Activated naive CD4-positive, alpha-beta T cell treated with anti-CD3 and anti-CD28 coated beads, Interleukin-2, amount 50 U/mL, for 72 hours (primary cell): ENCODE measurements at regions not wholly inside any gene's neighbourhood (a gene's known extent, or its start where the extent isn't known, plus 50 kb on each side); places are given as distances from the start of the nearest gene placed in this dataset.
"Not testable (repeated sequence)": the region's sequence is repeated elsewhere in the genome, so short reads cannot be mapped to it uniquely, and the experiment has no call there.

ENCODE experiments used
- ATAC-seq, 2 donors: fragments of 150-1000 bp; cut with Tn5 transposase; 2 replicates each; pipeline ENCODE4 v1.10.0; 2021; ENCODE audit warnings: mild to moderate bottlenecking in 2 of 2, moderate library complexity in 2 of 2
- DNase-seq, 2 donors: peaks; one replicate each; pipeline ENCODE4 v3.0.0; 2021 to 2022; ENCODE audit warnings: low spot score in 2 of 2
- H3K27ac Mint-ChIP-seq, 2 donors: one replicate each; pipeline ENCODE4 v1.8.0; 2022; ENCODE audit warnings: mild to moderate bottlenecking in 2 of 2, mixed read lengths in 2 of 2
- H3K36me3 Mint-ChIP-seq, 2 donors: one replicate each; pipeline ENCODE4 v1.8.0; 2022; ENCODE audit warnings: mixed read lengths in 2 of 2
- H3K9me3 Mint-ChIP-seq, 2 donors: one replicate each; pipeline ENCODE4 v1.8.0; 2022; ENCODE audit warnings: mixed read lengths in 2 of 2

GRCh38 chr12:107209700-107210099 lies 116.4 kb upstream of the CRY1 start:
- DNase-seq, H3K9me3 Mint-ChIP-seq, H3K36me3 Mint-ChIP-seq, ATAC-seq, H3K27ac Mint-ChIP-seq: not testable (repeated sequence)

- ATAC-seq: peak; percentile 68 to 99
- peak in 1 of 2 donors; percentile 33 for DNase-seq
- not testable (repeated sequence) for H3K36me3 Mint-ChIP-seq, H3K27ac Mint-ChIP-seq, H3K9me3 Mint-ChIP-seq
Observed at GRCh38 chr12:107214373-107214773, 121.0 kb upstream of the CRY1 start.

- H3K36me3 Mint-ChIP-seq, ATAC-seq, H3K9me3 Mint-ChIP-seq, H3K27ac Mint-ChIP-seq, DNase-seq: not testable (repeated sequence)
Observed at GRCh38 chr12:107216411-107216810, 123.1 kb upstream of the CRY1 start.

GRCh38 chr12:107219301-107219700 lies 126.0 kb upstream of the CRY1 start:
- DNase-seq (no peak), ATAC-seq (no peak)
- Mint-ChIP-seq H3K27ac (no peak overlapping the region), H3K9me3 (no peaks in the 10 kb centered on the region), H3K36me3 (peaks cover 0 to 4% of the 10 kb centered on the region in 2 donors)

- no peak overlapping the region for H3K27ac Mint-ChIP-seq
- no peaks in the 10 kb centered on the region for H3K9me3 Mint-ChIP-seq
- DNase-seq: no peak
- peaks cover 0 to 4% of the 10 kb centered on the region in 2 donors for H3K36me3 Mint-ChIP-seq
- ATAC-seq: peak; percentile 39 to 96
Observed at GRCh38 chr12:107221913-107222312, 128.6 kb upstream of the CRY1 start.

GRCh38 chr12:107223821-107224220 lies 130.5 kb upstream of the CRY1 start:
- no peak for ATAC-seq
- Mint-ChIP-seq H3K36me3 (no peaks in the 10 kb centered on the region), H3K9me3 (no peaks in the 10 kb centered on the region), H3K27ac (no peak overlapping the region)
- no peak for DNase-seq

GRCh38 chr12:107225635-107226034 lies 132.3 kb upstream of the CRY1 start:
- H3K9me3 Mint-ChIP-seq: no peaks in the 10 kb centered on the region
- H3K36me3 Mint-ChIP-seq: no peaks in the 10 kb centered on the region
- ATAC-seq: no peak
- DNase-seq: no peak
- no peak overlapping the region for H3K27ac Mint-ChIP-seq

GRCh38 chr12:107226126-107226525 lies 132.8 kb upstream of the CRY1 start:
- DNase-seq (no peak), ATAC-seq (no peak)
- Mint-ChIP-seq H3K27ac (no peak overlapping the region), H3K36me3 (no peaks in the 10 kb centered on the region), H3K9me3 (no peaks in the 10 kb centered on the region)

- DNase-seq (no peak), ATAC-seq (no peak)
- Mint-ChIP-seq H3K27ac (no peak overlapping the region), H3K9me3 (no peaks in the 10 kb centered on the region), H3K36me3 (no peaks in the 10 kb centered on the region)
Observed at GRCh38 chr12:107228076-107228475, 134.7 kb upstream of the CRY1 start.

GRCh38 chr12:107229827-107230226 lies 136.5 kb upstream of the CRY1 start:
- no peak for ATAC-seq
- Mint-ChIP-seq H3K36me3 (no peaks in the 10 kb centered on the region), H3K27ac (no peak overlapping the region), H3K9me3 (no peaks in the 10 kb centered on the region)
- no peak for DNase-seq

GRCh38 chr12:107231303-107231702 lies 138.0 kb upstream of the CRY1 start:
- no peaks in the 10 kb centered on the region for H3K9me3 Mint-ChIP-seq
- no peaks in the 10 kb centered on the region for H3K36me3 Mint-ChIP-seq
- ATAC-seq: no peak

GRCh38 chr12:107233551-107233950 lies 140.2 kb upstream of the CRY1 start:
- Mint-ChIP-seq H3K9me3 (peaks cover 0 to 4% of the 10 kb centered on the region in 2 donors), H3K27ac (no peak overlapping the region), H3K36me3 (no peaks in the 10 kb centered on the region)
- ATAC-seq (no peak), DNase-seq (no peak)

More at GRCh38 chr12:107231303-107231702, 138.0 kb upstream of the CRY1 start:
- no peak for DNase-seq
- H3K27ac Mint-ChIP-seq: no peak overlapping the region

GRCh38 chr12:107235600-107235999 lies 142.3 kb upstream of the CRY1 start:
- no peak overlapping the region for H3K27ac Mint-ChIP-seq
- H3K36me3 Mint-ChIP-seq: no peaks in the 10 kb centered on the region
- ATAC-seq (no peak), DNase-seq (no peak)
- peaks cover 0 to 5% of the 10 kb centered on the region in 2 donors for H3K9me3 Mint-ChIP-seq

GRCh38 chr12:107236824-107237511 lies 143.6 kb upstream of the CRY1 start:
- ATAC-seq (peak; percentile 46 to 63), DNase-seq (no peak)
- H3K27ac Mint-ChIP-seq: no peak overlapping the region
- H3K9me3 Mint-ChIP-seq: peaks cover 0 to 5% of the 10 kb centered on the region in 2 donors
- H3K36me3 Mint-ChIP-seq: no peaks in the 10 kb centered on the region

- no peak overlapping the region for H3K27ac Mint-ChIP-seq
- peaks cover 0 to 5% of the 10 kb centered on the region in 2 donors for H3K9me3 Mint-ChIP-seq
- ATAC-seq: no peak
- H3K36me3 Mint-ChIP-seq: no peaks in the 10 kb centered on the region
- no peak for DNase-seq
Observed at GRCh38 chr12:107238296-107238695, 144.9 kb upstream of the CRY1 start.

GRCh38 chr12:107241411-107241810 lies 148.1 kb upstream of the CRY1 start:
- DNase-seq: no peak
- ATAC-seq: no peak
- Mint-ChIP-seq H3K27ac (no peak overlapping the region), H3K36me3 (no peaks in the 10 kb centered on the region), H3K9me3 (peaks cover 0 to 5% of the 10 kb centered on the region in 2 donors)

- Mint-ChIP-seq H3K9me3 (peaks cover 0 to 5% of the 10 kb centered on the region in 2 donors), H3K36me3 (no peaks in the 10 kb centered on the region), H3K27ac (no peak overlapping the region)
- DNase-seq: no peak
- ATAC-seq: no peak
Observed at GRCh38 chr12:107242189-107242588, 148.8 kb upstream of the CRY1 start.

- H3K27ac Mint-ChIP-seq: no peak overlapping the region
- DNase-seq (no peak), ATAC-seq (no peak)
- H3K9me3 Mint-ChIP-seq: peaks cover 0 to 3% of the 10 kb centered on the region in 2 donors
- no peaks in the 10 kb centered on the region for H3K36me3 Mint-ChIP-seq
Observed at GRCh38 chr12:107243341-107243740, 150.0 kb upstream of the CRY1 start.
